ENCODE measurements at regions not wholly inside any gene's neighbourhood (a gene's known extent, or its start where the extent isn't known, plus 50 kb on each side); places are given as distances from the start of the nearest gene placed in this dataset.

DNA sequence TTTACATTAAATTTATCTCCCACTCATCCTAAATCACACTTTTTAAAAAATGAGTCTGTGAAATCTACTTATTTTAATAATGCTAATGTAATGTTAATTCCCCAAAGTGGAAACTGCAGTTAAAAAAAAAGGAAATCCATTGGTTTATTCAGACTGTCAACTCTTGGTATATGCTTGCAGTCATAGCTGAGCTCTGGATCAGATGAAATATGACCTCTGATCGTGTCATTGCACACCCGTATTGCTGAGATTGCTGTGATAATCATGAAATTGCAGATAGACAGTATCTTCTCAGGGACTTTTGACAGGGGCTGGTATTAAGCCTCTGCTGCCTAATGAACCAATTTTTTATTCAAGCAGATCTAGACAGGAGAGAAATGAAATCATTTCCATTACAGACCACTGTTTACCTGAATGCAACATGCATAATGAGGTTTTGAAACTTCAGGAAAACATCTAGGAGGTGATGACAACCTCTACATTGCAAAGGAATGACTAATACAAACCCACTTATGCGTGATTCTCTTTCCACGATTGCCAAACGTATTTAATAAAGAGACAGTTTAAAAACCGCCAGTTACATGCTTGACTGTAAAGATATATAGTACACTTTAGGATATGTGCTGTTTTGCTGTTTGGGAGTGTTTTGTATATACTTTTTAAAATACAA, 138.3 kb upstream of the PUDP start:
- Histone ChIP-seq H3K27me3 (ENCODE audit: low read depth) (no peaks in the 10 kb centered on the region), H3K4me3 (no peak overlapping the region), H3K27ac (replicated peaks) (no peak overlapping the region), H3K36me3 (no peaks in the 10 kb centered on the region), H3K9me3 (replicated peaks) (no peaks in the 10 kb centered on the region), H3K4me1 (no peaks in the 10 kb centered on the region)
- intact Hi-C loops (cut with micrococcal nuclease): no loop called here
- DNase-seq: no peak
- TF ChIP-seq, protein P1, sequence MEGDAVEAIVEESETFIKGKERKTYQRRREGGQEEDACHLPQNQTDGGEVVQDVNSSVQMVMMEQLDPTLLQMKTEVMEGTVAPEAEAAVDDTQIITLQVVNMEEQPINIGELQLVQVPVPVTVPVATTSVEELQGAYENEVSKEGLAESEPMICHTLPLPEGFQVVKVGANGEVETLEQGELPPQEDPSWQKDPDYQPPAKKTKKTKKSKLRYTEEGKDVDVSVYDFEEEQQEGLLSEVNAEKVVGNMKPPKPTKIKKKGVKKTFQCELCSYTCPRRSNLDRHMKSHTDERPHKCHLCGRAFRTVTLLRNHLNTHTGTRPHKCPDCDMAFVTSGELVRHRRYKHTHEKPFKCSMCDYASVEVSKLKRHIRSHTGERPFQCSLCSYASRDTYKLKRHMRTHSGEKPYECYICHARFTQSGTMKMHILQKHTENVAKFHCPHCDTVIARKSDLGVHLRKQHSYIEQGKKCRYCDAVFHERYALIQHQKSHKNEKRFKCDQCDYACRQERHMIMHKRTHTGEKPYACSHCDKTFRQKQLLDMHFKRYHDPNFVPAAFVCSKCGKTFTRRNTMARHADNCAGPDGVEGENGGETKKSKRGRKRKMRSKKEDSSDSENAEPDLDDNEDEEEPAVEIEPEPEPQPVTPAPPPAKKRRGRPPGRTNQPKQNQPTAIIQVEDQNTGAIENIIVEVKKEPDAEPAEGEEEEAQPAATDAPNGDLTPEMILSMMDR (IDR thresholded peaks at IDR 0.05; ENCODE audit: borderline replicate concordance): no peak

DNA sequence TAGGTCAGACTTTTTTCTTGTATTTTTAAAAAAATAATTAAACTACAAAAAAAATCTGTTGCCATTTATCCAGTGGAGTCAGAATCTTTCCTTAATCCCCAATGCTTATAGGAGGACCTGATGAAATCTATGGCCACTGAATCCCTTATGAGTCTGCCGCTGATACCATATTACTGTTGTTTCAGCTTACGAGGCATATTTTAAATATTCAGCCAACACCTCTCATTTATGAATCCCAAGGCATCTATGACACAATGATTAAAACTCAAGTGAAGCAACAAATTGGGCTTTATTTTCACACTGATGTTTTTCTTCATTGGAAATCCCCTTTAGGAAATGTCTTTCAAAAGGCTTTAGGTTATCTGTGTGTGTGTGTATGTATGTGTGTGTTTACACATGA, 137.8 kb upstream of the PUDP start:
- Histone ChIP-seq H3K9me3 (replicated peaks) (no peaks in the 10 kb centered on the region), H3K27ac (replicated peaks) (no peak overlapping the region), H3K27me3 (ENCODE audit: low read depth) (no peaks in the 10 kb centered on the region), H3K36me3 (no peaks in the 10 kb centered on the region), H3K4me3 (no peak overlapping the region), H3K4me1 (no peaks in the 10 kb centered on the region)
- DNase-seq: no peak
- TF ChIP-seq, protein P1 (IDR thresholded peaks at IDR 0.05; ENCODE audit: borderline replicate concordance): no peak
- intact Hi-C loops (cut with micrococcal nuclease): no loop called here

- no peaks in the 10 kb centered on the region for H3K9me3 ChIP-seq (replicated peaks)
- TF ChIP-seq, protein P1 (IDR thresholded peaks at IDR 0.05; ENCODE audit: borderline replicate concordance): no peak
- H3K4me1 ChIP-seq: no peaks in the 10 kb centered on the region
- DNase-seq: no peak
- H3K27me3 ChIP-seq (ENCODE audit: low read depth): no peaks in the 10 kb centered on the region
- H3K4me3 ChIP-seq: no peak overlapping the region
- no peak overlapping the region for H3K27ac ChIP-seq (replicated peaks)
- no peaks in the 10 kb centered on the region for H3K36me3 ChIP-seq
- intact Hi-C loops (cut with micrococcal nuclease): no loop called here
These were observed 135.8 kb upstream of the PUDP start for GRCh38 chrX:7283741-7284140.

- TF ChIP-seq, protein P1 (IDR thresholded peaks at IDR 0.05; ENCODE audit: borderline replicate concordance): no peak
- H3K27me3 ChIP-seq (ENCODE audit: low read depth): no peaks in the 10 kb centered on the region
- no peaks in the 10 kb centered on the region for H3K4me1 ChIP-seq
- H3K36me3 ChIP-seq: no peaks in the 10 kb centered on the region
- H3K27ac ChIP-seq (replicated peaks): no peak overlapping the region
- no peak overlapping the region for H3K4me3 ChIP-seq
- intact Hi-C loops (cut with micrococcal nuclease): no loop called here
- DNase-seq: no peak
- no peaks in the 10 kb centered on the region for H3K9me3 ChIP-seq (replicated peaks)
These were observed 132.6 kb upstream of the PUDP start for GRCh38 chrX:7280520-7280919.

DNA sequence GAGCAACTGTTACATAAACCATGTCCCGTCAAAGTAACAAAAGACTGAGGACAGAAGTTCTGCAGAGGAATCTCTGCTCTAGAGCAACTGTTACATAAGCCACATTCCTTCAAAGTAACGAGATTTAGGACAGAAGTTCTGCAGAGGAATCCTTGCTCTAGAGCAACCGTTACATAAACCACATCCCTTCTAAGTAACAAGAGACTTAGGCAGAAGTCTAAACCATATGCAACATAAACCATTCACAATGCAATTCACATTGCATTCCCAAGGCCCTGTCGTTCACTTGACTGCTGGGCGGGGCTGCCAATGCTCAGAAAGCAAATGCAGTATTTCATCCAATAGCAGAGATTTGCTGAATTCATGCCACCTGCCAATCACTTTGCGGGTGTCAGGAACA, 124.4 kb upstream of the PUDP start:
- intact Hi-C loops (cut with micrococcal nuclease): no loop called here
- TF ChIP-seq, protein P1 (IDR thresholded peaks at IDR 0.05; ENCODE audit: borderline replicate concordance): no peak
- H3K27ac ChIP-seq (replicated peaks): no peak overlapping the region
- no peaks in the 10 kb centered on the region for H3K9me3 ChIP-seq (replicated peaks)
- H3K27me3 ChIP-seq (ENCODE audit: low read depth): no peaks in the 10 kb centered on the region
- no peak overlapping the region for H3K4me3 ChIP-seq
- DNase-seq: no peak
- no peaks in the 10 kb centered on the region for H3K36me3 ChIP-seq
- no peaks in the 10 kb centered on the region for H3K4me1 ChIP-seq
